ENCODE measurements at regions not wholly inside any gene's neighbourhood (a gene's known extent, or its start where the extent isn't known, plus 50 kb on each side); places are given as distances from the start of the nearest gene placed in this dataset.

GRCh38 chr13:39956036-39956435 lies 300.6 kb downstream of the COG6 start:
- Histone ChIP-seq H3K4me1 (no peaks in the 10 kb centered on the region), H3K9me3 (no peaks in the 10 kb centered on the region), H3K27ac (no peak overlapping the region), H3K27me3 (no peaks in the 10 kb centered on the region), H3K4me3 (no peak overlapping the region), H3K36me3 (no peaks in the 10 kb centered on the region)
- ATAC-seq (no peak), DNase-seq (no peak)
- WGBS (ENCODE audit: insufficient coverage, low coverage, low lambda C conversion rate, missing lambda C conversion rate): 82% methylated on average over 2 of the region's 2 CpGs
- intact Hi-C loops (cut with DNase I): no loop called here
- TF ChIP-seq CTCF (IDR thresholded peaks at IDR 0.05) (no peak), POLR2A (IDR thresholded peaks at IDR 0.05) (no peak)

GRCh38 chr13:39957868-39958677 lies 302.6 kb downstream of the COG6 start:
- H3K4me3 ChIP-seq: peak overlapping the region; percentile 21 to 46 (median 25)
- 48% methylated on average over 5 of the region's 5 CpGs for WGBS (ENCODE audit: insufficient coverage, low coverage, low lambda C conversion rate, missing lambda C conversion rate)
- ATAC-seq: peak; percentile 46 to 74 (median 67)

GRCh38 chr13:39959497-39960144 lies 304.2 kb downstream of the COG6 start:
- no peaks in the 10 kb centered on the region for H3K36me3 ChIP-seq
- H3K4me1 ChIP-seq: no peaks in the 10 kb centered on the region
- TF ChIP-seq CTCF (IDR thresholded peaks at IDR 0.05) (no peak), POLR2A (IDR thresholded peaks at IDR 0.05) (no peak)
- no peak overlapping the region for H3K27ac ChIP-seq
- intact Hi-C loops (cut with DNase I): no loop called here
- no peaks in the 10 kb centered on the region for H3K27me3 ChIP-seq
- DNase-seq (no peak), ATAC-seq (peak in 3 of 4 donors; percentile 30 to 52 (median 45))
- no peak overlapping the region for H3K4me3 ChIP-seq
- WGBS (ENCODE audit: insufficient coverage, low coverage, low lambda C conversion rate, missing lambda C conversion rate): 56% methylated on average over 9 of the region's 9 CpGs
- no peaks in the 10 kb centered on the region for H3K9me3 ChIP-seq

More at GRCh38 chr13:39957868-39958677, 302.6 kb downstream of the COG6 start:
- no peaks in the 10 kb centered on the region for H3K36me3 ChIP-seq
- H3K9me3 ChIP-seq: no peaks in the 10 kb centered on the region
- no peaks in the 10 kb centered on the region for H3K27me3 ChIP-seq
- no peak for DNase-seq
- no peaks in the 10 kb centered on the region for H3K4me1 ChIP-seq
- intact Hi-C loops (cut with DNase I): no loop called here
- TF ChIP-seq POLR2A (IDR thresholded peaks at IDR 0.05): no peak
- no peak for TF ChIP-seq CTCF (IDR thresholded peaks at IDR 0.05)
- no peak overlapping the region for H3K27ac ChIP-seq

- intact Hi-C loops (cut with DNase I): no loop called here
- Histone ChIP-seq H3K27ac (no peak overlapping the region), H3K9me3 (no peaks in the 10 kb centered on the region), H3K4me1 (no peaks in the 10 kb centered on the region), H3K36me3 (no peaks in the 10 kb centered on the region), H3K27me3 (no peaks in the 10 kb centered on the region), H3K4me3 (no peak overlapping the region)
- DNase-seq: no peak
- ATAC-seq: no peak
- WGBS (ENCODE audit: insufficient coverage, low coverage, low lambda C conversion rate, missing lambda C conversion rate): 63% methylated on average over 3 of the region's 3 CpGs
- TF ChIP-seq CTCF (IDR thresholded peaks at IDR 0.05): no peak
Observed at GRCh38 chr13:39960191-39960590, 304.7 kb downstream of the COG6 start.

Data from right lobe of liver (tissue), 6 donors.